ENCODE measurements at regions not wholly inside any gene's neighbourhood (a gene's known extent, or its start where the extent isn't known, plus 50 kb on each side); places are given as distances from the start of the nearest gene placed in this dataset.

GRCh38 chr1:47703156-47703825, 265.4 kb downstream of the FOXD2 start:
- DNase-seq (ENCODE audit: low spot score): no peak

GRCh38 chr1:47703981-47704596, 266.2 kb downstream of the FOXD2 start:
- DNase-seq (ENCODE audit: low spot score): no peak

- DNase-seq (ENCODE audit: low spot score): no peak
Measured at GRCh38 chr1:47705517-47706130, 267.8 kb downstream of the FOXD2 start.

- no peak for DNase-seq (ENCODE audit: low spot score)
Measured at GRCh38 chr1:47707503-47707902, 269.7 kb downstream of the FOXD2 start.

GRCh38 chr1:47708019-47708535, 270.2 kb downstream of the FOXD2 start:
- DNase-seq (ENCODE audit: low spot score): no peak

GRCh38 chr1:47708658-47709018, 270.8 kb downstream of the FOXD2 start:
- DNase-seq (ENCODE audit: low spot score): no peak

- DNase-seq (ENCODE audit: low spot score): no peak
Measured at GRCh38 chr1:47709019-47709871, 271.4 kb downstream of the FOXD2 start.

GRCh38 chr1:47709872-47710231, 272.0 kb downstream of the FOXD2 start:
- DNase-seq (ENCODE audit: low spot score): no peak

- DNase-seq (ENCODE audit: low spot score): peak; percentile 64
Measured at GRCh38 chr1:47710329-47711071, 272.7 kb downstream of the FOXD2 start.
